WTC11 (cell line): ENCODE measurements at regions not wholly inside any gene's neighbourhood (a gene's known extent, or its start where the extent isn't known, plus 50 kb on each side); places are given as distances from the start of the nearest gene placed in this dataset.

Experiments
- ATAC-seq: fragments of 200-7000 bp; cut with Tn5 transposase; 2 replicates; pipeline ENCODE4 v1.10.0; 2021; ENCODE audit warnings: mild to moderate bottlenecking, moderate library complexity
- CTCF ChIA-PET: fragments of 300-600 bp; sonication (Branson Sonifier 250); formaldehyde crosslinking; loops from one replicate; lab custom pipeline; 2021; ENCODE audit warnings: antibody characterized with exemption; lab: Charles Lee
- POLR2A ChIA-PET: fragments of 350-600 bp; sonication (Branson Sonifier 250); formaldehyde crosslinking; loops from one replicate; lab custom pipeline; 2021; ENCODE audit warnings: antibody characterized with exemption; lab: Charles Lee
- DNase-seq: peaks from one replicate; pipeline ENCODE4 v3.0.0; 2021; ENCODE audit warnings: low spot score
- H3K27ac Mint-ChIP-seq: 2 replicates; pipeline ENCODE4 v1.8.0; 2021; ENCODE audit warnings: mixed read lengths
- H3K27me3 Mint-ChIP-seq: 2 replicates; pipeline ENCODE4 v1.8.0; 2021; ENCODE audit warnings: low read depth, mild to moderate bottlenecking, moderate library complexity, mixed read lengths
- H3K36me3 Mint-ChIP-seq: 2 replicates; pipeline ENCODE4 v1.8.0; 2021; ENCODE audit warnings: mixed read lengths
- H3K4me1 Mint-ChIP-seq: 2 replicates; pipeline ENCODE4 v1.8.0; 2022; ENCODE audit warnings: mixed read lengths
- H3K4me3 Mint-ChIP-seq: 2 replicates; pipeline ENCODE4 v1.8.0; 2021; ENCODE audit warnings: mild to moderate bottlenecking, moderate library complexity, mixed read lengths
- H3K9me3 Mint-ChIP-seq: 2 replicates; pipeline ENCODE4 v1.8.0; 2021; ENCODE audit warnings: mixed read lengths
- AFF4 ChIP-seq: sonication (generic); formaldehyde crosslinking; IDR thresholded peaks from 2 replicates; pipeline ENCODE4 v1.8.1; 2023; ENCODE audit warnings: mild to moderate bottlenecking, missing genetic modification reagents, borderline replicate concordance
- ARID4B ChIP-seq: sonication (generic); formaldehyde crosslinking; IDR thresholded peaks from 2 replicates; pipeline ENCODE4 v1.8.0; 2023; ENCODE audit warnings: missing genetic modification reagents, mild to moderate bottlenecking, borderline replicate concordance
- ATF6 ChIP-seq: sonication (generic); formaldehyde crosslinking; IDR thresholded peaks from 2 replicates; pipeline ENCODE4 v1.8.1; 2023; ENCODE audit warnings: mild to moderate bottlenecking, missing genetic modification reagents
- CBFB ChIP-seq: sonication (generic); formaldehyde crosslinking; IDR thresholded peaks from 2 replicates; pipeline ENCODE4 v1.8.1; 2022; ENCODE audit warnings: mild to moderate bottlenecking, low read depth, missing genetic modification reagents
- ERG ChIP-seq: fragments of 250-450 bp; sonication (Bioruptor Pico); IDR thresholded peaks from 2 replicates; pipeline ENCODE4 v1.8.0; 2021; ENCODE audit warnings: mild to moderate bottlenecking
- HMGXB4 ChIP-seq: sonication (generic); formaldehyde crosslinking; IDR thresholded peaks from 2 replicates; pipeline ENCODE4 v1.8.1; 2023; ENCODE audit warnings: mild to moderate bottlenecking, moderate library complexity, missing genetic modification reagents
- KAT7 ChIP-seq: sonication (generic); formaldehyde crosslinking; IDR thresholded peaks from 2 replicates; pipeline ENCODE4 v1.8.1; 2023; ENCODE audit warnings: missing genetic modification reagents, mild to moderate bottlenecking, borderline replicate concordance
- NFYB ChIP-seq: sonication (generic); formaldehyde crosslinking; conservative IDR thresholded peaks from 2 replicates; pipeline ENCODE4 v1.8.0; 2022; ENCODE audit warnings: low read depth, missing genetic modification reagents
- PRRX2 ChIP-seq: fragments of 250-450 bp; sonication (Bioruptor Pico); IDR thresholded peaks from 2 replicates; pipeline ENCODE4 v1.8.0; 2021; ENCODE audit warnings: mild to moderate bottlenecking
- TP53 ChIP-seq: sonication (generic); formaldehyde crosslinking; IDR thresholded peaks from 2 replicates; pipeline ENCODE4 v1.8.1; 2023; ENCODE audit warnings: mild to moderate bottlenecking, missing genetic modification reagents
- ZNF121 ChIP-seq: sonication (generic); formaldehyde crosslinking; IDR thresholded peaks from 2 replicates; pipeline ENCODE4 v1.8.0; 2023; ENCODE audit warnings: missing genetic modification reagents
- ZNF423 ChIP-seq: fragments of 250-450 bp; sonication (Bioruptor Pico); IDR thresholded peaks from 2 replicates; pipeline ENCODE4 v2.1.2; 2022; ENCODE audit warnings: mild to moderate bottlenecking, moderate library complexity
- ZNF532 ChIP-seq: fragments of 250-450 bp; sonication (Bioruptor Pico); IDR thresholded peaks from 2 replicates; pipeline ENCODE4 v1.9.0; 2021; ENCODE audit warnings: mild to moderate bottlenecking, borderline replicate concordance

- TF ChIP-seq ATF6 (CRISPR knock-in tag) (no peak), ZNF423 (CRISPR knock-in tag) (no peak), CBFB (CRISPR knock-in tag) (no peak), HMGXB4 (CRISPR knock-in tag) (no peak), ARID4B (no peak), ERG (CRISPR knock-in tag) (no peak)
These were observed 224.8 kb upstream of the STAC start (continued) for GRCh38 chr3:36155515-36155914.

- DNase-seq (no peak), ATAC-seq (no peak)
- POLR2A ChIA-PET, result no interaction called here
- H3K4me3 Mint-ChIP-seq, result no peak overlapping the region
- no peaks in the 10 kb centered on the region for H3K27me3 Mint-ChIP-seq
- H3K4me1 Mint-ChIP-seq, result peaks cover 9% of the 10 kb centered on the region
- H3K36me3 Mint-ChIP-seq, result no peaks in the 10 kb centered on the region
- CTCF ChIA-PET, result no interaction called here
- H3K9me3 Mint-ChIP-seq, result no peaks in the 10 kb centered on the region
- TF ChIP-seq KAT7 (CRISPR knock-in tag), result no peak
- no peak for TF ChIP-seq NFYB (CRISPR knock-in tag)
- TF ChIP-seq ZNF121, result no peak
- H3K27ac Mint-ChIP-seq, result no peak overlapping the region
These were observed 215.9 kb upstream of the STAC start for GRCh38 chr3:36164400-36164799.

GRCh38 chr3:36165509-36166290 lies 214.6 kb upstream of the STAC start:
- Mint-ChIP-seq H3K27me3 (no peaks in the 10 kb centered on the region), H3K27ac (no peak overlapping the region), H3K4me3 (no peak overlapping the region), H3K4me1 (no peaks in the 10 kb centered on the region; the same call in 1 of the 2 replicates), H3K9me3 (no peaks in the 10 kb centered on the region), H3K36me3 (no peaks in the 10 kb centered on the region)
- ChIA-PET CTCF (no interaction called here), POLR2A (no interaction called here)
- ATAC-seq, result no peak
- no peak for DNase-seq
- TF ChIP-seq KAT7 (CRISPR knock-in tag), result no peak
- TF ChIP-seq PRRX2, result no peak
- TF ChIP-seq TP53, result no peak
- no peak for TF ChIP-seq AFF4 (CRISPR knock-in tag)
- no peak for TF ChIP-seq ZNF532 (CRISPR knock-in tag)
